K562 (cell line): ENCODE measurements at regions not wholly inside any gene's neighbourhood (a gene's known extent, or its start where the extent isn't known, plus 50 kb on each side); places are given as distances from the start of the nearest gene placed in this dataset.

Source experiments
- EP300 ChIP-seq: IDR thresholded peaks from 2 replicates; pipeline ENCODE4 v1.6.1; 2012; ENCODE audit warnings: low read length, improper control_type of control experiment
- HNRNPK ChIP-seq: fragments of 200-400 bp; formaldehyde crosslinking; IDR thresholded peaks from one replicate; pipeline ENCODE4 v1.6.1; 2018; ENCODE audit warnings: mild to moderate bottlenecking, low read depth, low read length; ENCODE audit not compliant: poor library complexity, severe bottlenecking
- KLF13 ChIP-seq: fragments of 450-650 bp; IDR thresholded peaks from 2 replicates; pipeline ENCODE4 v1.6.1; 2016; ENCODE audit warnings: missing genetic modification characterization, low read depth, mild to moderate bottlenecking, missing compliant biosample characterization, moderate library complexity, borderline replicate concordance
- MAFK ChIP-seq: IDR thresholded peaks from 2 replicates; pipeline ENCODE4 v1.6.1; 2011; ENCODE audit warnings: low read length, improper control_type of control experiment
- MEF2A ChIP-seq: IDR thresholded peaks from 2 replicates; pipeline ENCODE4 v1.6.1; 2011; ENCODE audit warnings: low read depth, mild to moderate bottlenecking, low read length, moderate library complexity; ENCODE audit not compliant: control insufficient read depth
- RBM34 ChIP-seq: fragments of 200-400 bp; formaldehyde crosslinking; IDR thresholded peaks from 2 replicates; pipeline ENCODE4 v1.6.1; 2018; ENCODE audit warnings: low read length, borderline replicate concordance; ENCODE audit not compliant: insufficient read depth
- SAFB2 ChIP-seq: fragments of 200-400 bp; formaldehyde crosslinking; IDR thresholded peaks from 2 replicates; pipeline ENCODE4 v1.6.1; 2018; ENCODE audit warnings: borderline replicate concordance, low read length, low read depth, moderate library complexity; ENCODE audit not compliant: severe bottlenecking
- SMC3 ChIP-seq: conservative IDR thresholded peaks from 2 replicates; pipeline ENCODE4 v1.6.1; 2011; ENCODE audit warnings: low read depth, low read length, improper control_type of control experiment; ENCODE audit not compliant: insufficient read depth
- TAF7 ChIP-seq: fragments of 450-650 bp; IDR thresholded peaks from 2 replicates; pipeline ENCODE4 v1.6.1; 2016; ENCODE audit warnings: missing genetic modification characterization, missing compliant biosample characterization
- XRCC5 ChIP-seq: fragments of 200-400 bp; formaldehyde crosslinking; IDR thresholded peaks from 2 replicates; pipeline ENCODE4 v1.6.1; 2017; ENCODE audit warnings: low read depth, mild to moderate bottlenecking, low read length

GRCh38 chr5:2505217-2505616, 246.3 kb downstream of the IRX2 start:
- TF ChIP-seq RBM34 (no peak), SAFB2 (no peak), TAF7 (tag) (no peak), SMC3 (no peak), MEF2A (no peak), XRCC5 (no peak), KLF13 (tag) (no peak), EP300 (no peak), MAFK (no peak), HNRNPK (no peak)
